Large intestine (tissue), 3 donors: ENCODE measurements at regions not wholly inside any gene's neighbourhood (a gene's known extent, or its start where the extent isn't known, plus 50 kb on each side); places are given as distances from the start of the nearest gene placed in this dataset.

Source experiments
- DNase-seq, 2 donors: peaks; one replicate each; pipeline versions ENCODE4 v3.0.0 to v3.0.0-alpha.2; 2013
- H3K27ac ChIP-seq: one replicate; pipeline ENCODE4 v1.5.1; 2013; ENCODE audit warnings: low read length
- H3K27me3 ChIP-seq: 2 replicates; pipeline ENCODE4 v1.6.1; 2013; ENCODE audit warnings: low read length; ENCODE audit not compliant: control insufficient read depth, insufficient read depth
- H3K36me3 ChIP-seq: 2 replicates; pipeline ENCODE4 v1.6.1; 2013; ENCODE audit warnings: low read length; ENCODE audit not compliant: control insufficient read depth, insufficient read depth
- H3K4me1 ChIP-seq: one replicate; pipeline ENCODE4 v1.6.1; 2013; ENCODE audit warnings: low read length; ENCODE audit not compliant: control insufficient read depth, insufficient read depth
- H3K4me3 ChIP-seq: one replicate; pipeline ENCODE4 v1.5.1; 2013; ENCODE audit warnings: low read length
- H3K9me3 ChIP-seq: one replicate; pipeline ENCODE4 v1.6.1; 2013; ENCODE audit warnings: mild to moderate bottlenecking, low read depth, low read length, moderate library complexity; ENCODE audit not compliant: control insufficient read depth
- WGBS: methylation state at CpG from one replicate; pipeline ENCODE4 v1.1.5; 2013; ENCODE audit warnings: low lambda C conversion rate; ENCODE audit not compliant: insufficient coverage; 5-methylcytosine and 5-hydroxymethylcytosine counted together

- no peak overlapping the region for H3K27ac ChIP-seq
- DNase-seq = no peak
- no CpG with 5 or more reads among the region's 11 CpGs for WGBS
Measured at GRCh38 chr22:49011379-49011768, 816.3 kb downstream of the BRD1 start.

GRCh38 chr22:49010901-49011300, 816.8 kb downstream of the BRD1 start:
- no peak for DNase-seq
- no CpG with 5 or more reads among the region's 12 CpGs for WGBS
- Histone ChIP-seq H3K9me3 (no peaks in the 10 kb centered on the region), H3K4me1 (no peaks in the 10 kb centered on the region), H3K27ac (no peak overlapping the region), H3K27me3 (no peaks in the 10 kb centered on the region), H3K4me3 (no peak overlapping the region), H3K36me3 (no peaks in the 10 kb centered on the region)

More at GRCh38 chr22:49011379-49011768, 816.3 kb downstream of the BRD1 start:
- Histone ChIP-seq H3K4me1 (no peaks in the 10 kb centered on the region), H3K9me3 (no peaks in the 10 kb centered on the region), H3K4me3 (no peak overlapping the region), H3K27me3 (no peaks in the 10 kb centered on the region), H3K36me3 (no peaks in the 10 kb centered on the region)

GRCh38 chr22:49010070-49010863, 817.4 kb downstream of the BRD1 start:
- H3K27me3 ChIP-seq = no peaks in the 10 kb centered on the region
- H3K36me3 ChIP-seq = no peaks in the 10 kb centered on the region
- H3K4me1 ChIP-seq = no peaks in the 10 kb centered on the region
- H3K27ac ChIP-seq = no peak overlapping the region
- no peak for DNase-seq
- no peak overlapping the region for H3K4me3 ChIP-seq
- no peaks in the 10 kb centered on the region for H3K9me3 ChIP-seq
- 71% methylated on average over 2 of the region's 25 CpGs for WGBS

GRCh38 chr22:49009359-49010063, 818.2 kb downstream of the BRD1 start:
- Histone ChIP-seq H3K36me3 (no peaks in the 10 kb centered on the region), H3K9me3 (peaks cover under 1% of the 10 kb centered on the region), H3K4me1 (no peaks in the 10 kb centered on the region), H3K27me3 (no peaks in the 10 kb centered on the region), H3K4me3 (no peak overlapping the region), H3K27ac (no peak overlapping the region)
- DNase-seq = no peak
- no CpG with 5 or more reads among the region's 12 CpGs for WGBS

GRCh38 chr22:49008682-49009235, 818.9 kb downstream of the BRD1 start:
- WGBS = no CpG with 5 or more reads among the region's 18 CpGs
- peaks cover 3% of the 10 kb centered on the region for H3K9me3 ChIP-seq
- H3K27ac ChIP-seq = no peak overlapping the region
- no peaks in the 10 kb centered on the region for H3K4me1 ChIP-seq
- H3K36me3 ChIP-seq = no peaks in the 10 kb centered on the region
- DNase-seq = no peak
- H3K4me3 ChIP-seq = no peak overlapping the region
- no peaks in the 10 kb centered on the region for H3K27me3 ChIP-seq

- no peak overlapping the region for H3K27ac ChIP-seq
- no peaks in the 10 kb centered on the region for H3K36me3 ChIP-seq
- no peak overlapping the region for H3K4me3 ChIP-seq
- peaks cover 3% of the 10 kb centered on the region for H3K9me3 ChIP-seq
- no peaks in the 10 kb centered on the region for H3K4me1 ChIP-seq
- no peak for DNase-seq
- no peaks in the 10 kb centered on the region for H3K27me3 ChIP-seq
- WGBS = no CpG with 5 or more reads among the region's 12 CpGs
Measured at GRCh38 chr22:49007013-49007653, 820.5 kb downstream of the BRD1 start.

GRCh38 chr22:49006207-49007012, 821.3 kb downstream of the BRD1 start:
- Histone ChIP-seq H3K4me3 (no peak overlapping the region), H3K36me3 (no peaks in the 10 kb centered on the region), H3K27me3 (no peaks in the 10 kb centered on the region), H3K27ac (no peak overlapping the region), H3K9me3 (peaks cover 3% of the 10 kb centered on the region), H3K4me1 (no peaks in the 10 kb centered on the region)
- no peak for DNase-seq
- no CpG with 5 or more reads among the region's 11 CpGs for WGBS

GRCh38 chr22:49005557-49005956, 822.1 kb downstream of the BRD1 start:
- no peak for DNase-seq
- WGBS = no CpG with 5 or more reads among the region's 7 CpGs
- Histone ChIP-seq H3K27me3 (no peaks in the 10 kb centered on the region), H3K4me1 (no peaks in the 10 kb centered on the region), H3K9me3 (peaks cover 3% of the 10 kb centered on the region), H3K27ac (no peak overlapping the region), H3K36me3 (no peaks in the 10 kb centered on the region), H3K4me3 (no peak overlapping the region)

GRCh38 chr22:49004484-49005399, 822.9 kb downstream of the BRD1 start:
- no peaks in the 10 kb centered on the region for H3K27me3 ChIP-seq
- no CpG with 5 or more reads among the region's 29 CpGs for WGBS
- H3K36me3 ChIP-seq = no peaks in the 10 kb centered on the region
- no peaks in the 10 kb centered on the region for H3K4me1 ChIP-seq
- H3K27ac ChIP-seq = no peak overlapping the region
- DNase-seq = no peak
- peaks cover 3% of the 10 kb centered on the region for H3K9me3 ChIP-seq
- no peak overlapping the region for H3K4me3 ChIP-seq
